HG03060 (cell line): ENCODE measurements at regions not wholly inside any gene's neighbourhood (a gene's known extent, or its start where the extent isn't known, plus 50 kb on each side); places are given as distances from the start of the nearest gene placed in this dataset.

Experiments
- ATAC-seq: cut with Tn5 transposase; IDR thresholded peaks from one replicate; pipeline ENCODE4 v1.9.1; 2021; ENCODE audit warnings: low read depth, moderate number of reproducible peaks; ENCODE audit not compliant: unreplicated experiment

DNA sequence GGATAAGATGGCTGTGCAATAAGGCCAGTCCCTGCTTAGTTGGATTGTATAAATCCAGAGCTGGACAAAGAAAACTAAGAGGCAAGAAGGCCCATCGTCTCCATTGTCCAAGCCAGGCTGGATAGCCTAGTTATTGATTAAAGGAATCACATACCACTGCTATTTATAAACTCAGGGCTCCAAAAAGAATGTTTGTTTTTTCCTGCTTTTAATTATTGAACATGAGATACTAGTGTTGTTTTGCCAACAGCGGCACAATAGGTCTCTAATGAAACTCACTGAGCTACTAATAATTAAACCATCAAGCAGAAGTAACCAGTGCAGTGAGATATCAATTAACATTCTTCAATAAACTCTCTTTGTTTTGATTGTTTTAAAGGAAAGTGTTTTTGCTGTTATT is 259.7 kb downstream of the INSC start:
- no peak for ATAC-seq

GRCh38 chr11:15378941-15379340 is 264.2 kb downstream of the INSC start:
- no peak for ATAC-seq

DNA sequence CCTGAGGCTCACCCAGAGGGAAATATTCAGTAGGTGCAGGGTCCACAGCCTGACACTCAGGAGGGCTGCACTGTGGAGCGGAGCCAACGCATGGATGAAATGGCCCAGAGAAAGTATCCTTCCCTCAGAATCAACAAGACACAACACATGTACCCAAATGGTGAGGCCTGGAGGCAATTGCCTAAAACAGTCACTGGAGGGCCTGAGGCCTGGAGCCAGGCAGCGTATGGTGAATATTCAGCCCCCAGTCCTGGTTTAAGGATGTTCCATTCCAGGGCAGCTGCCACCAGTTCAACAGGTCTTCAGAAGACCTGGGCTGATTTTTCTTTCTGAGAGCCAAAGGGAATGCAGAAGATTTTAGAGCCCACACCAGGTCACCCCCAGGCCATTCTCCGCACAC is 264.8 kb downstream of the INSC start:
- ATAC-seq = no peak

- ATAC-seq = no peak
These were observed 276.1 kb downstream of the INSC start for GRCh38 chr11:15390857-15391256.

GRCh38 chr11:15396778-15397177 is 282.1 kb downstream of the INSC start:
- ATAC-seq = no peak

DNA sequence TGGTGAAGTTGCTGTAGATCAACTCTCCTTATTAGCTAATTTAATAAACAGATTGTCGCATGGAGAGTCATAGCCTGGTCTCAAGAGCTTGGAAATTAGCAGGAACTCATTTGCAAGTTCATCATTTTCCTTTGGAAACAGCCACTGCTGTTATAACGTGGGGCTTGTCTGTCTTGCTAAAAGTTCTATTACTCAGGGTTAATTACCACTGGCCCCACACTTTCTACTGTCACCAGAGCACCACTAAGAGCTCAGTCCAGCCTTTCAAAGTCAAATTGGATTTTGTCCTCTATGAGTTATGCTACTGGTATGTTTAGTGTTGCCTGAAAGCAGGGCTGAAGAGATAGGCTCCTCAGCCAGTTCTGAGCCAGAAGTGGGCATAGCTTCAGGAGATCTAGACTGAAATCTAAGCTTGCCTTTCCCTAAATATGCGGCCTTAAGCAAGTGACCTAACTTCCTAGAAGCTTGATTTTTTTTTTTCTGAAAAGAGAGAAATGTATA is 292.2 kb downstream of the INSC start:
- ATAC-seq = no peak

DNA sequence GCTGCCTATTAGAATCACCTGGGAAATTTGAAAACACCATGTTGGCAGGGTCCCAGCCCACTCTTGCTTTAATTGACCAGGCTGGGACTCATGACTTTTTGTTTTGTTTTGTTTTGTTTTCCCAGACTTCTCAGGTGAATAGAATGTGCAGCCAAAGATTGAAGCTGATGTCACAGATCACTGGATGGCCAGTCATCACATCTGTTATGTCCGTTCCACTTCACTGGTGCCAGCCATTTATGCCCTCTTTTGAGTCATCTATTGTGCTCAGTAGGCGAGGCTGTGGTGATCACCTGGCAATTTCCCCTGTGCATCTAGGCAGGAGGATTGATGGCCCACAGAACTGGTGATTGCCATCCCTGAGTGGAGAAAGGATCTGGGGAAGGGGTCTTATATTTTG is 297.3 kb downstream of the INSC start:
- peak; percentile 67 for ATAC-seq

DNA sequence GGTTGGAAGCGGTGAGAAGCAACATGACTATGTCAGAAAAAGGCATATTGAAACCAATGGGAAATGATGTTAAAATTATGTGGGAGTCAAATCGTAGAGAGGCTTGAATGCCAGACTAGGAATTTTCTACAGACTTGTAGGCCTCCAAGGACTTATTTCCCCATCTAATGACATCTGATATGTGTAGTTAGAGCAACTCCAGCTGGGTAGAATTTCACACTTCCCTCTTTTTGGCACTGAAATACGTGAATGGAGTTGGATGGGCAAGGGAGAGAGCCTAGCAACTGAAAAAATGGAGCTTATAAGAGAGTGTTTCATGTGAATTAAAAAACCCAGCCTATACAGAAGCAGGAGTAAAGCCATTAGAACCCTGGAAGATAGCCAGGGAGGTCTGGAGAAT is 304.2 kb downstream of the INSC start:
- ATAC-seq = no peak

DNA sequence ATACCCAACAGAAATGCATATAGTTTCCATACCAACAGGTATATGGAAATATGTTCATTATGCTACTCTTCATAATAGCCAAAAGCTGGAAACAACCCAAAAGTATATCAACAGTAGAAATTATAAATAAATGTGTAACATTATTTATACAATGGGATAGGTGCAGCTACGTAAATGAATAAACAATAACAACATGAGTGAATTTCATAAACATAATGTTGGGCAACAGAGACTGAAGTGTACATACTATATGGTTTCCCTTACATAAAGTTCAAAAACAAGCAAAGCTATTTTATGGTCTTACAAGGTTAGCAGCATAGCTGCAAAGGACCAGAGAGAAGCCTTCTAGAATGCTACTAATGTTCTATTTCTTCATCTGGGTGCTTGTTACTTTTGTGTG is 305.0 kb downstream of the INSC start:
- no peak for ATAC-seq

- ATAC-seq = no peak
These were observed 315.7 kb downstream of the INSC start for GRCh38 chr11:15430381-15430780.

- ATAC-seq = no peak
These were observed 319.8 kb downstream of the INSC start for GRCh38 chr11:15434529-15434928.

DNA sequence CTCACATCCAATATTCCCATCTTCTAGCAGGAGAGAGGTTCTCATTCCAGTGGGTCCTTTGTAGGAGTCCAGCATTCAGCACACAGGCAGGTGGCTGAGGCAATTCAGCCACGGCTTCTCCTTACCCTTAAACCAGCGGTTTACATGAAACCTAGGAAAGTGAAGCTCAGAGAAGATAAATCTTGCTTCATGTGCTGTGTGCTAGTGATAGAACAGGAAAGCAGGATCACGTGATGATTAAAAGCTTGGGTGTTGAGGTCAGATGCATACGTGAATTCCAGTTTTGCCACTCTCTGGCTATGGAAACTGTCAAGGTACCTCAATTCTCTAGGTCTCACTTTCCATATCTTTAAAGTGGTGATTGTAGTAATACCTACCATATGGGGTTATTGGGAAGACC is 331.6 kb downstream of the INSC start:
- ATAC-seq = no peak

GRCh38 chr11:15446929-15447328 is 332.2 kb downstream of the INSC start:
- ATAC-seq = no peak

DNA sequence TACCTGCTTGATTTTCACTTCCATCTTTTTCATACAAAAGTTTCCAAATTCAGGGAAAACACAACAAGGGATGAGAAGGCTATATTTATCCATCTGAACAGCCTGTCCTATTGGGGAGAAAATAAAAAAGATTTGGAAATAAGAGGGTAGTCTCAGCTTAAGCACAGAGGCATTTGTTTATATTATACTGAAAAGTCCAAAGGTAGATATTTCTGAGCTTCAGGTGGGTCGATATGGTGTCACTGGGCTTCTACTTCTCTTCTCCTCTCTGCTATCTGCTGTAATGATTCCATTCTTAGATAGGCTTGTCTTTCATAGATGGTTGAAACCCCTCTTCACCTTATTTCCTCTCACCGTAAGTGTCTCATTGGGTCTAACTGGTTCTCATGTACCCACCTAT is 337.0 kb downstream of the INSC start:
- ATAC-seq = no peak

- no peak for ATAC-seq
These were observed 338.6 kb downstream of the INSC start for GRCh38 chr11:15453211-15453765.

GRCh38 chr11:15468466-15468865 is 353.7 kb downstream of the INSC start:
- no peak for ATAC-seq

DNA sequence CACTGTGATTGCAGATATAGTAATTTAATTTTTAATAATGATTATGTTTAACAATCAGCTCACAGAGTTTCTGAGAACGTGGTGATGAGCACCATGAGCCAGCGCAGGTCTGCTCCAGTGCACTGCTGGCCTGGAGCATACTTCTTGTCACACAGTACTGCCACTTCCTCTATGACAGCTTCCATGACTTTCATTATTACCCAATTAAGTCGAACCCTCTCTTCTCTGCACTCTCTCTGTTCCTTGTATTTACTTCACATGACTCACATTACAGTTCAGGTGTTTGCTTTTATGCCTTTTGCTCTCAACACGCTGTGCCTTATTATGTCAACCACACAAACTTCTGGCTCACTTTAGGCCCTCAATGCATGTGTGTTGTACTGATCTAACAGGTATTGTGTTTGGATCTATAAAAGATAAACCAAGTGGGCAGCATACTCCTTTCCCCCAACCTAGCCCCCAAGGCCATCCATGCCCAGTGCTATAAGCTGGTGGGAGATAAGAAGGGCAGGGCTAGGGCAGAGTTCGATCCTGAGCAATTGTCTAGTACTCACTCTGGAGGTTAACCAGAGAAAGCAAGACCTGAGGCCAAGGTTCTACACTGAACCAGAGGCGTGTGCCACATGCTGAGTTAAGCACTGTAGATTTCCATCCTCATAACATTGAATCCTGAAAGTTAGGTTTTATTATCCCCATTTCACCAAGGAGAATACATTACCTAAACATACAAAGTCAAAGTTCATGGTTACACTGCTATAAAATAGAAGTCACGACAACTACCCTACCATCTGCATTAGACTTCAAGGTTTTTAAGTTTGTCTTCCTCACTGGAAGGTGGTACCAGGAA is 356.5 kb downstream of the INSC start:
- ATAC-seq = no peak

DNA sequence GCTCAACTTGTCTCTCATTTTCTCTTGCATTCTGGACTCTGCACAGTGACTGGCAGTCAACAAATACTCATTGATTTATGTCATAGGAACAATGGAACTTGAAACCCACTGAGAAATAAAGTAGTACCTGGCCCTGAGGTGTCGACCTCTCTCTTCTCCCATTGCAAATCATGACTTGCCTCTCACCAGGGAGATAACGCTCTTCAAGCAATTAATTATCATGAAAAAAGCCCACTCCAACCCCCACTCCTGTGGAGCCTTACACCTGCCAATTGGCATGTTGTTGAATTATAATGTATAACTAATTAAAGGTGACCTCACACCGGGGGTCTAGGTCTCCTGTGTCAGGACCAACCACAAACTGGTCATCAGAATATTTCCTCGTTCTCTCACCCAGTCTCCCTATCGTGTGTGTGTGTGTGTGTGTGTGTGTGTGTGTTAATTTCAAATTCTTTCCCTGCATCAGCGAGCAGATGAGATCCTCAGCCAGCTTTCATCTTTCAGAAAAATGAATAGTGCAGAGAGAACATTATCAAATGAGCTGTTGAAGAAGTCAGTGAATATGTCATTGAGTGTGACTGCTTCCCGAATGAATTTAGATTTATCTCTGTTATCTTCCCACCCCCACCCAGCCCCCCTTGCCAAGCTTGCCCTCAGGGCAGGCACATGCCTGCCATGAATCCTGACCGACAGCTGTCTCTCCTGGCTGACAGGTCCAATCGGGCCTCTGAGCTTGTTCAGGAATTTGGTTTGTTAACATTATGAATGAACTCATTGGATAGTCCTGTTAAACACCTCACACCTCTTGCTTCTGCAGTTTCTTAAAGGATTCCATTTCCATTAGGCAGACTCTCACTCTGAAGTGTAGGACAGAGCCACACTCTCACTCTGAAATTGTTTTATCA is 357.4 kb downstream of the INSC start:
- no peak for ATAC-seq

DNA sequence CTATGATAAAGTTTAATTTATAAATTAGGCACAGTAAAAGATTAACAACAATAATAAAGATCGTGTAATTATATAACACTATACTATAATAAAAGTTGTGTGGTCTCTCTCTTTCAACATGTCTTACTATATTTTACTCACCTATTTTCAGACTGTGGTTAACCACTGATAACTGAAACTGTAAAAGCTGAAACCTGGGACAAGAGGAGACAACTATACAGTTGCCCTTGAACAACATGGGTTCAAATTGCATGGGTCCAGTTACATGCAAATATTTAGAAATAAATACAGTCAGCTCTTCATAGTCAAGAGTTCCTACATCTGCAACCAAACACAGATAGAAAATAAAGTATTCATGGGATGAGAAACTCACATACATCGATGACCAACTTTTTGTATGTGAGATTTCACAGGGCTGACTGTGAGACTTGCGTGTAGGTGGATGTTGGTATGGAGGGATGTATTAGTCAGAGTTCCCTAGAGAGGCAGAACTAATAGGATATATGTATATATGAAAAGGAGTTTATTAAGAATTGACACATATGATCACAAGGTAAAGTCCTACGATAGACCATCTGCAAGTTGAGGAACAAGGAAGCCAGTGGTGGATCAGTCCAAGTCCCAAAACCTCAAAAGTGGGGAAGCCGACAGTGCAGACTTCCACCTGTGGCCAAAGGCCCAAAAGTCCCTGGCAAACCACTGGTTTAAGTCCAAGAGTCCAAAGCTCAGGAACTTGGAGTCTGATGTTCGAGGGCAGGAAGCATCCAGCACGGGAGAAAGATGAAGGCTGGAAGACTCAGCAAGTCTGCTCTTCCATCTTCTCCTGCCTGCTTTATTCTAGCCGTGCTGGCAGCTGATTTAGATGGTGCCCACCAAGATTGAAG is 359.5 kb downstream of the INSC start:
- ATAC-seq = peak; percentile 65

DNA sequence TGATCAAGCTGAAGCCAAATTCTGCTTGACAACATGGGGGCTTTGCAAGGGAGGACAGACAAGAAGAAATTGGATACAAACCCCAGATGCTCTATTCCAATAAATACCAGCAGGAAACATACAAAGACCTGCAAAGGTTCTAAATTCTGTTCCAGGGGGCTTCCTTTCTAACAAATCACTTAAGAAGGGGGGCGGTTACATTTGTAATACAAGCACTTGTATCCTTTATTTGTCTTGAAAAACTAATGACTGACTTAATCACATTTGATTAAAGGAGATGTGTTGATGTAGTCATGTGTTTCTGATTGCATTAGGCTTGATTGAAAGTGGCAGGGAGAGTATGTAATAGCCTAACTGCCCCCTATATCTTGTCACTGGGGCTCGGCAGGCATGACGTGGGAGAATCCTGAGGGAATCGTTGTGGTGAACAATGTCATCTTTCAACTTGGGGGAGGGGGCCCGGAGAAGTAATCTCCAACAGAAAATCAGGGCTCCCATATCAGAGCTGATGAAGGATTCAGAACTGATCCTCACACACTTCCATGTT is 361.7 kb downstream of the INSC start:
- ATAC-seq = no peak
